Suprapubic skin (tissue), 4 donors: ENCODE measurements at regions not wholly inside any gene's neighbourhood (a gene's known extent, or its start where the extent isn't known, plus 50 kb on each side); places are given as distances from the start of the nearest gene placed in this dataset.

Experiments used
- DNase-seq, 2 donors: peaks; one replicate each; pipeline ENCODE4 v3.0.0-alpha.2; 2019; ENCODE audit warnings: low spot score in 2 of 2
- H3K27ac ChIP-seq: fragments of 200-600 bp; sonication (generic); one replicate; pipeline ENCODE4 v1.5.1; 2019
- H3K27me3 ChIP-seq: fragments of 200-600 bp; sonication (generic); one replicate; pipeline ENCODE4 v1.5.1; 2019
- H3K36me3 ChIP-seq: fragments of 200-600 bp; sonication (generic); one replicate; pipeline ENCODE4 v1.5.1; 2019
- H3K4me1 ChIP-seq: fragments of 200-600 bp; sonication (generic); one replicate; pipeline ENCODE4 v1.5.1; 2019
- H3K4me3 ChIP-seq: fragments of 200-600 bp; sonication (generic); one replicate; pipeline ENCODE4 v1.5.1; 2019; ENCODE audit warnings: mild to moderate bottlenecking
- H3K9me3 ChIP-seq: fragments of 200-600 bp; sonication (generic); one replicate; pipeline ENCODE4 v1.5.1; 2019
- CTCF ChIP-seq, 2 donors: fragments of 200-600 bp in 1 of 2; fragments of 450-650 bp in 1 of 2; sonication (generic) in 1 of 2; IDR thresholded peaks; one replicate each; pipeline ENCODE4 v1.5.1; 2016 to 2019; ENCODE audit warnings: antibody characterized with exemption in 2 of 2, mild to moderate bottlenecking in 1 of 2, moderate library complexity in 1 of 2
- EP300 ChIP-seq: sonication (generic); formaldehyde crosslinking; IDR thresholded peaks from one replicate; pipeline ENCODE4 v1.6.1; 2017; ENCODE audit warnings: antibody characterized with exemption
- POLR2A ChIP-seq, 2 donors: fragments of 450-650 bp; IDR thresholded peaks; one replicate each; pipeline ENCODE4 v1.6.1; 2017; ENCODE audit warnings: antibody characterized with exemption in 2 of 2, mild to moderate bottlenecking in 2 of 2, moderate library complexity in 2 of 2
- POLR2AphosphoS5 ChIP-seq, 3 donors: sonication (generic); formaldehyde crosslinking; IDR thresholded peaks; one replicate each; pipeline ENCODE4 v1.6.1; 2017; ENCODE audit warnings: antibody characterized with exemption in 3 of 3
- WGBS: methylation state at CpG from one replicate; pipeline ENCODE4 v1.1.5; 2018; 5-methylcytosine and 5-hydroxymethylcytosine counted together

GRCh38 chr3:162810776-162811175, 1314.2 kb downstream of the OTOL1 start:
- no peaks in the 10 kb centered on the region for H3K36me3 ChIP-seq
- DNase-seq = no peak
- no peaks in the 10 kb centered on the region for H3K4me1 ChIP-seq
- no peak for TF ChIP-seq CTCF (IDR thresholded peaks at IDR 0.05)
- no peak for TF ChIP-seq POLR2AphosphoS5 (IDR thresholded peaks at IDR 0.05)
- no peak for TF ChIP-seq EP300
- no peak for TF ChIP-seq POLR2A (IDR thresholded peaks at IDR 0.05)
- H3K27me3 ChIP-seq = no peaks in the 10 kb centered on the region
- no peaks in the 10 kb centered on the region for H3K9me3 ChIP-seq
- no peak overlapping the region for H3K4me3 ChIP-seq
- H3K27ac ChIP-seq = no peak overlapping the region

- DNase-seq = no peak
- no peak overlapping the region for H3K4me3 ChIP-seq
- H3K4me1 ChIP-seq = no peaks in the 10 kb centered on the region
- H3K27me3 ChIP-seq = no peaks in the 10 kb centered on the region
- H3K36me3 ChIP-seq = no peaks in the 10 kb centered on the region
- no CpG with 5 or more reads among the region's 4 CpGs for whole genome bisulfite sequencing
- no peaks in the 10 kb centered on the region for H3K9me3 ChIP-seq
- H3K27ac ChIP-seq = no peak overlapping the region
- no peak for TF ChIP-seq POLR2A (IDR thresholded peaks at IDR 0.05)
These were observed 1346.1 kb downstream of the OTOL1 start for GRCh38 chr3:162842549-162843216.

GRCh38 chr3:162845918-162846317, 1349.3 kb downstream of the OTOL1 start:
- Histone ChIP-seq H3K4me3 (no peak overlapping the region), H3K4me1 (no peaks in the 10 kb centered on the region), H3K27ac (no peak overlapping the region), H3K36me3 (no peaks in the 10 kb centered on the region), H3K27me3 (no peaks in the 10 kb centered on the region), H3K9me3 (no peaks in the 10 kb centered on the region)
- no peak for DNase-seq
- WGBS = no CpG with 5 or more reads among the region's 6 CpGs
- TF ChIP-seq CTCF (IDR thresholded peaks at IDR 0.05) (no peak), POLR2AphosphoS5 (IDR thresholded peaks at IDR 0.05) (no peak), EP300 (no peak), POLR2A (IDR thresholded peaks at IDR 0.05) (no peak)

- Histone ChIP-seq H3K27me3 (no peaks in the 10 kb centered on the region), H3K27ac (no peak overlapping the region), H3K4me1 (no peaks in the 10 kb centered on the region), H3K4me3 (no peak overlapping the region), H3K9me3 (no peaks in the 10 kb centered on the region), H3K36me3 (no peaks in the 10 kb centered on the region)
- DNase-seq = no peak
- TF ChIP-seq EP300 (no peak), POLR2A (IDR thresholded peaks at IDR 0.05) (no peak), POLR2AphosphoS5 (IDR thresholded peaks at IDR 0.05) (no peak), CTCF (IDR thresholded peaks at IDR 0.05) (no peak)
These were observed 1350.9 kb downstream of the OTOL1 start for GRCh38 chr3:162847511-162847910.

- DNase-seq = no peak
- Histone ChIP-seq H3K36me3 (no peaks in the 10 kb centered on the region), H3K9me3 (no peaks in the 10 kb centered on the region), H3K4me1 (no peaks in the 10 kb centered on the region), H3K27me3 (no peaks in the 10 kb centered on the region), H3K27ac (no peak overlapping the region), H3K4me3 (no peak overlapping the region)
- no CpG with 5 or more reads among the region's 1 CpG for WGBS
- no peak for TF ChIP-seq POLR2A (IDR thresholded peaks at IDR 0.05)
- TF ChIP-seq POLR2AphosphoS5 (IDR thresholded peaks at IDR 0.05) = no peak
- TF ChIP-seq CTCF (IDR thresholded peaks at IDR 0.05) = no peak
- TF ChIP-seq EP300 = no peak
These were observed 1367.0 kb downstream of the OTOL1 start for GRCh38 chr3:162863579-162863978.

- TF ChIP-seq POLR2AphosphoS5 (IDR thresholded peaks at IDR 0.05) = no peak
- no peak for TF ChIP-seq CTCF (IDR thresholded peaks at IDR 0.05)
- TF ChIP-seq POLR2A (IDR thresholded peaks at IDR 0.05) = no peak
- no peak for TF ChIP-seq EP300
- Histone ChIP-seq H3K27ac (no peak overlapping the region), H3K4me3 (no peak overlapping the region), H3K9me3 (peaks cover 8% of the 10 kb centered on the region), H3K27me3 (no peaks in the 10 kb centered on the region), H3K36me3 (no peaks in the 10 kb centered on the region), H3K4me1 (no peaks in the 10 kb centered on the region)
- no CpG with 5 or more reads among the region's 1 CpG for WGBS
- no peak for DNase-seq
These were observed 1368.9 kb downstream of the OTOL1 start for GRCh38 chr3:162865466-162865865.
